H1 (cell line): ENCODE measurements at regions not wholly inside any gene's neighbourhood (a gene's known extent, or its start where the extent isn't known, plus 50 kb on each side); places are given as distances from the start of the nearest gene placed in this dataset.

Source experiments
- CTCF ChIA-PET: fragments of 300-600 bp; sonication (Branson Sonifier 250); formaldehyde crosslinking; loops from one replicate; lab custom pipeline; 2021; ENCODE audit not compliant: partially characterized antibody; lab: Charles Lee
- POLR2A ChIA-PET: fragments of 300-600 bp; sonication (Branson Sonifier 250); formaldehyde crosslinking; loops from one replicate; lab custom pipeline; 2021; ENCODE audit warnings: inconsistent platforms; ENCODE audit not compliant: partially characterized antibody; lab: Charles Lee
- DNase-seq, 2 experiments: peaks; one replicate each; pipeline versions ENCODE4 v3.0.0 to v3.0.0-alpha.2; 2010 to 2022; ENCODE audit warnings: low spot score in 2 of 2, low read depth in 1 of 2, mixed read lengths in 1 of 2
- FAIRE-seq: peaks from 2 replicates; lab custom pipeline; 2011; peaks lifted over from hg19 to GRCh38; lab: Jason Lieb, UNC
- H2AFZ ChIP-seq: 2 replicates; pipeline ENCODE4 v1.8.1; 2012; ENCODE audit warnings: low read length, inconsistent platforms
- H2AK5ac ChIP-seq: 2 replicates; pipeline ENCODE4 v1.6.1; 2013; ENCODE audit warnings: low read depth, low read length
- H2BK120ac ChIP-seq: replicated peaks from 2 replicates; pipeline ENCODE3; 2013; ENCODE audit warnings: low read depth, low read length, inconsistent platforms
- H2BK12ac ChIP-seq: 2 replicates; pipeline ENCODE4 v1.6.1; 2013; ENCODE audit warnings: low read depth, low read length
- H2BK15ac ChIP-seq: 2 replicates; pipeline ENCODE4 v1.6.1; 2013; ENCODE audit warnings: low read length
- H2BK20ac ChIP-seq: 2 replicates; pipeline ENCODE4 v1.6.1; 2013; ENCODE audit warnings: low read length
- H2BK5ac ChIP-seq: 2 replicates; pipeline ENCODE4 v1.6.1; 2013; ENCODE audit warnings: low read depth, low read length
- H3K14ac ChIP-seq: 2 replicates; pipeline ENCODE4 v1.6.1; 2013; ENCODE audit warnings: inconsistent platforms; ENCODE audit not compliant: insufficient read length
- H3K18ac ChIP-seq: 2 replicates; pipeline ENCODE4 v1.6.1; 2013; ENCODE audit warnings: low read length; ENCODE audit errors: extremely low read depth
- H3K23ac ChIP-seq: 2 replicates; pipeline ENCODE4 v1.6.1; 2013; ENCODE audit warnings: inconsistent platforms; ENCODE audit not compliant: insufficient read length
- H3K23me2 ChIP-seq: 2 replicates; pipeline ENCODE4 v1.6.1; 2013; ENCODE audit warnings: low read depth, low read length
- H3K27ac ChIP-seq: 2 replicates; pipeline ENCODE4 v1.6.1; 2011; ENCODE audit warnings: low read depth, low read length, inconsistent platforms
- H3K27me3 ChIP-seq, 4 experiments: replicated peaks in 1 of 4; 1 replicate in 1 of 4; 2 replicates in 3 of 4; pipeline versions ENCODE4 v1.6.1 to v1.8.1; 2011 to 2013; ENCODE audit warnings: low read length in 3 of 4, mild to moderate bottlenecking in 3 of 4, inconsistent platforms in 2 of 4, mixed read lengths in 2 of 4, moderate library complexity in 1 of 4; ENCODE audit not compliant: control insufficient read depth in 3 of 4, insufficient read depth in 3 of 4; ENCODE audit errors: extremely low read depth in 1 of 4
- H3K36me3 ChIP-seq, 4 experiments: 2 replicates each; pipeline versions ENCODE4 v1.6.1 to v1.8.1; 2011 to 2013; ENCODE audit warnings: mild to moderate bottlenecking in 4 of 4, low read length in 3 of 4, moderate library complexity in 2 of 4, control low read depth in 1 of 4, inconsistent platforms in 1 of 4; ENCODE audit not compliant: insufficient read depth in 4 of 4, control insufficient read depth in 2 of 4
- H3K4ac ChIP-seq: replicated peaks from 2 replicates; pipeline ENCODE3; 2013; ENCODE audit warnings: low read length, low read depth, mixed read lengths, inconsistent platforms; ENCODE audit not compliant: insufficient read length
- H3K4me1 ChIP-seq, 4 experiments: replicated peaks in 1 of 4; 1 replicate in 1 of 4; 2 replicates in 3 of 4; pipeline versions ENCODE4 v1.6.1 to v1.8.1; 2011 to 2013; ENCODE audit warnings: low read length in 3 of 4, inconsistent platforms in 2 of 4, mixed read lengths in 1 of 4; ENCODE audit not compliant: insufficient read depth in 4 of 4, control insufficient read depth in 3 of 4
- H3K4me2 ChIP-seq, 2 experiments: 2 replicates each; pipeline versions ENCODE4 v1.6.1 to v1.8.1; 2011 to 2013; ENCODE audit warnings: low read depth in 2 of 2, low read length in 2 of 2, control low read depth in 1 of 2, inconsistent platforms in 1 of 2, mild to moderate bottlenecking in 1 of 2; ENCODE audit not compliant: insufficient read depth in 1 of 2
- H3K4me3 ChIP-seq, 4 experiments: fragments of 200-600, 300-600 bp in 1 of 4; sonication (generic), shearing (Covaris generic), sonication (Bioruptor Twin) in 1 of 4; 2 replicates each; pipeline versions ENCODE4 v1.5.1 to v1.8.1; 2011 to 2016; ENCODE audit warnings: low read length in 4 of 4, low read depth in 3 of 4, control low read depth in 2 of 4, inconsistent platforms in 2 of 4, mild to moderate bottlenecking in 2 of 4, mixed read lengths in 1 of 4, moderate library complexity in 1 of 4; ENCODE audit not compliant: insufficient read depth in 2 of 4; ENCODE audit errors: extremely low read depth in 1 of 4
- H3K56ac ChIP-seq: replicated peaks from 2 replicates; pipeline ENCODE3; 2013; ENCODE audit warnings: low read depth, mild to moderate bottlenecking, mixed read lengths, low read length, inconsistent platforms; ENCODE audit not compliant: insufficient read length
- H3K79me1 ChIP-seq: 2 replicates; pipeline ENCODE4 v1.6.1; 2013; ENCODE audit warnings: low read depth, low read length, control low read depth
- H3K79me2 ChIP-seq, 2 experiments: 2 replicates each; pipeline versions ENCODE4 v1.6.1 to v1.8.1; 2012 to 2013; ENCODE audit warnings: low read length in 2 of 2, mild to moderate bottlenecking in 2 of 2, inconsistent platforms in 1 of 2; ENCODE audit not compliant: insufficient read depth in 2 of 2, control insufficient read depth in 1 of 2
- H3K9ac ChIP-seq, 4 experiments: replicated peaks in 1 of 4; 1 replicate in 1 of 4; 2 replicates in 3 of 4; pipeline versions ENCODE4 v1.6.1 to v1.8.1; 2011 to 2013; ENCODE audit warnings: low read depth in 3 of 4, low read length in 3 of 4, control low read depth in 2 of 4, mild to moderate bottlenecking in 2 of 4, moderate library complexity in 2 of 4, inconsistent platforms in 1 of 4; ENCODE audit errors: extremely low read depth in 1 of 4
- H3K9me3 ChIP-seq, 2 experiments: 2 replicates each; pipeline versions ENCODE4 v1.6.1 to v1.8.1; 2012 to 2013; ENCODE audit warnings: mild to moderate bottlenecking in 2 of 2, moderate library complexity in 2 of 2, control low read depth in 1 of 2, inconsistent platforms in 1 of 2, low read depth in 1 of 2, low read length in 1 of 2, mixed read lengths in 1 of 2; ENCODE audit not compliant: insufficient read depth in 2 of 2
- H4K20me1 ChIP-seq, 2 experiments: replicated peaks in 1 of 2; 2 replicates each; pipeline versions ENCODE3 to v1.8.1; 2011 to 2013; ENCODE audit warnings: inconsistent platforms in 2 of 2, low read length in 2 of 2, mild to moderate bottlenecking in 1 of 2; ENCODE audit not compliant: insufficient read depth in 2 of 2, control insufficient read depth in 1 of 2
- H4K5ac ChIP-seq: 2 replicates; pipeline ENCODE4 v1.6.1; 2013; ENCODE audit warnings: low read length, low read depth, mixed read lengths, inconsistent platforms; ENCODE audit not compliant: insufficient read length
- H4K8ac ChIP-seq: 2 replicates; pipeline ENCODE4 v1.8.0; 2013; ENCODE audit warnings: mild to moderate bottlenecking, moderate library complexity, low read length, inconsistent platforms; ENCODE audit not compliant: insufficient read depth; ENCODE audit errors: extremely low read depth
- H4K91ac ChIP-seq: replicated peaks from 2 replicates; pipeline ENCODE3; 2013; ENCODE audit warnings: low read length, mixed read lengths, inconsistent platforms; ENCODE audit not compliant: insufficient read length
- BCL11A ChIP-seq, 2 experiments: IDR thresholded peaks; one replicate each; pipeline ENCODE4 v1.6.1; 2011; ENCODE audit warnings: low read depth in 2 of 2, low read length in 2 of 2, mild to moderate bottlenecking in 2 of 2
- CBX5 ChIP-seq: fragments of 300-800, 300-1000 bp; sonication (generic); IDR thresholded peaks from 2 replicates; pipeline ENCODE4 v1.7.1; 2016; ENCODE audit warnings: antibody characterized with exemption, low read length, low read depth
- GABPA ChIP-seq: IDR thresholded peaks from 2 replicates; pipeline ENCODE4 v1.6.1; 2011; ENCODE audit warnings: mild to moderate bottlenecking, low read length, moderate library complexity, borderline replicate concordance; ENCODE audit not compliant: insufficient read depth
- JUN ChIP-seq: IDR thresholded peaks from 2 replicates; pipeline ENCODE4 v1.6.1; 2011; ENCODE audit warnings: low read depth, mild to moderate bottlenecking, improper control_type of control experiment, low read length
- MAFK ChIP-seq: IDR thresholded peaks from 2 replicates; pipeline ENCODE4 v1.6.1; 2012; ENCODE audit warnings: low read depth, mild to moderate bottlenecking, improper control_type of control experiment, low read length
- POU5F1 ChIP-seq: IDR thresholded peaks from 2 replicates; pipeline ENCODE4 v1.6.1; 2011; ENCODE audit warnings: low read depth, mild to moderate bottlenecking, low read length, moderate library complexity
- RNF2 ChIP-seq: fragments of 200-900, 300-1000 bp; sonication (generic); IDR thresholded peaks from 2 replicates; pipeline ENCODE4 v1.7.1; 2016; ENCODE audit warnings: borderline replicate concordance, low read depth, mild to moderate bottlenecking, antibody characterized with exemption, low read length; ENCODE audit not compliant: poor library complexity, severe bottlenecking; ENCODE audit errors: missing control alignments
- SIN3A ChIP-seq, 2 experiments: IDR thresholded peaks in 1 of 2; conservative IDR thresholded peaks in 1 of 2; 2 replicates each; pipeline ENCODE4 v1.6.1; 2011 to 2012; ENCODE audit warnings: low read length in 2 of 2, improper control_type of control experiment in 1 of 2, low read depth in 1 of 2, mild to moderate bottlenecking in 1 of 2
- SIRT6 ChIP-seq: IDR thresholded peaks from one replicate; pipeline ENCODE4 v1.7.1; 2012; ENCODE audit warnings: low read length, inconsistent platforms
- SIX5 ChIP-seq: IDR thresholded peaks from 2 replicates; pipeline ENCODE4 v1.6.1; 2011; ENCODE audit warnings: mild to moderate bottlenecking, low read depth, low read length
- SRF ChIP-seq: IDR thresholded peaks from 2 replicates; pipeline ENCODE4 v1.6.1; 2011; ENCODE audit warnings: mild to moderate bottlenecking, low read depth, low read length, moderate library complexity
- TAF7 ChIP-seq: optimal IDR thresholded peaks from 2 replicates; pipeline ENCODE3; 2011; ENCODE audit warnings: low read depth, mild to moderate bottlenecking, inconsistent platforms, low read length, moderate library complexity, borderline replicate concordance
- TBP ChIP-seq: IDR thresholded peaks from 2 replicates; pipeline ENCODE4 v1.6.1; 2011; ENCODE audit warnings: low read depth, low read length, improper control_type of control experiment
- YY1 ChIP-seq: IDR thresholded peaks from 2 replicates; pipeline ENCODE4 v1.6.1; 2011; ENCODE audit warnings: low read depth, mild to moderate bottlenecking, low read length
- ZNF274 ChIP-seq: IDR thresholded peaks from 2 replicates; pipeline ENCODE4 v1.7.0; 2012; ENCODE audit warnings: low read length, borderline replicate concordance; ENCODE audit errors: extremely low read depth
- WGBS, 2 experiments: shearing (Covaris generic) in 1 of 2; methylation state at CpG; one replicate each; pipeline versions ENCODE4 v1.1.6 to v1.1.7; 2013 to 2015; ENCODE audit warnings: low lambda C conversion rate in 2 of 2, mixed read lengths in 2 of 2, inconsistent platforms in 1 of 2, low coverage in 1 of 2, missing lambda C conversion rate in 1 of 2; ENCODE audit not compliant: insufficient replicate concordance in 2 of 2, insufficient coverage in 1 of 2, insufficient read length in 1 of 2; ENCODE audit errors: extremely low coverage in 1 of 2, missing lambda C conversion rate in 1 of 2; 5-methylcytosine and 5-hydroxymethylcytosine counted together

GRCh38 chr6:14540276-14540675 is 422.7 kb downstream of the CD83 start:
- 53% methylated on average over 5 of the region's 5 CpGs; no CpG with 5 or more reads in 1 of the 2 experiments for WGBS, 2 experiments
- no peak for DNase-seq
- Histone ChIP-seq H3K14ac (no peak overlapping the region), H2BK12ac (peak overlapping the region; percentile 30; the same call in 1 of the 2 replicates), H4K8ac (no peak overlapping the region), H3K56ac (no peak overlapping the region), H2BK5ac (peak overlapping the region; percentile 18; the same call in 1 of the 2 replicates), H4K20me1 (no peaks in the 10 kb centered on the region), H3K79me1 (no peaks in the 10 kb centered on the region), H3K4me3 (no peak overlapping the region), H3K4me1 (peaks cover 0 to 9% (median 3%) of the 10 kb centered on the region in 4 experiments; a peak in 5 of 7 replicates), H3K4me2 (peak overlapping the region in 1 of 2 experiments; percentile 34; a peak in 1 of 4 replicates), H3K9ac (no peak overlapping the region), H3K36me3 (no peaks in the 10 kb centered on the region), H3K23ac (no peak overlapping the region), H2AK5ac (peak overlapping the region; percentile 42; the same call in 1 of the 2 replicates), H3K4ac (no peak overlapping the region), H3K23me2 (no peaks in the 10 kb centered on the region), H3K27ac (no peak overlapping the region), H4K5ac (no peak overlapping the region), H3K18ac (no peak overlapping the region), H3K9me3 (no peaks in the 10 kb centered on the region), H3K27me3 (no peaks in the 10 kb centered on the region; a peak in 1 of 7 replicates), H3K79me2 (no peaks in the 10 kb centered on the region), H4K91ac (no peak overlapping the region), H2BK20ac (peak overlapping the region; percentile 23; the same call in 1 of the 2 replicates), H2BK120ac (no peak overlapping the region), H2BK15ac (peak overlapping the region; percentile 76; the same call in 1 of the 2 replicates), H2AFZ (no peak overlapping the region)
- CTCF ChIA-PET = interaction anchor here (1.1 to 1.2 kb wide), 2 partner anchors 8 to 21 kb away, joined by 3 to 4 read pairs; no protein-coding TSS in a partner anchor
- no peak for FAIRE-seq
- POLR2A ChIA-PET = no interaction called here
- TF ChIP-seq YY1 (no peak), SRF (no peak), GABPA (no peak), SIRT6 (no peak), BCL11A (IDR thresholded peaks at IDR 0.05; ENCODE audit: low read depth in 2 of 2, low read length in 2 of 2) (no peak), RNF2 (no peak), CBX5 (no peak), TBP (no peak), TAF7 (no peak), POU5F1 (no peak), JUN (no peak), SIX5 (no peak), MAFK (no peak), SIN3A (conservative IDR thresholded peaks at IDR 0.05 in 1 of 2, IDR thresholded peaks at IDR 0.05 in 1 of 2; ENCODE audit: low read depth in 1 of 2, low read length in 2 of 2) (no peak), ZNF274 (no peak)
